ENCODE measurements at regions not wholly inside any gene's neighbourhood (a gene's known extent, or its start where the extent isn't known, plus 50 kb on each side); places are given as distances from the start of the nearest gene placed in this dataset.

GRCh38 chr14:29459969-29460560, 467.6 kb downstream of the PRKD1 start:
- no peak for DNase-seq (ENCODE audit: low spot score)

- DNase-seq (ENCODE audit: low spot score) = no peak
Measured at GRCh38 chr14:29461101-29461500, 466.5 kb downstream of the PRKD1 start.

GRCh38 chr14:29461506-29461905, 466.1 kb downstream of the PRKD1 start:
- no peak for DNase-seq (ENCODE audit: low spot score)

GRCh38 chr14:29462321-29462720, 465.3 kb downstream of the PRKD1 start:
- DNase-seq (ENCODE audit: low spot score) = no peak

GRCh38 chr14:29462772-29463171, 464.9 kb downstream of the PRKD1 start:
- no peak for DNase-seq (ENCODE audit: low spot score)

- no peak for DNase-seq (ENCODE audit: low spot score)
Measured at GRCh38 chr14:29463727-29464395, 463.8 kb downstream of the PRKD1 start.

- no peak for DNase-seq (ENCODE audit: low spot score)
Measured at GRCh38 chr14:29465095-29465494, 462.6 kb downstream of the PRKD1 start.

GRCh38 chr14:29475641-29476040, 452.0 kb downstream of the PRKD1 start:
- no peak for DNase-seq (ENCODE audit: low spot score)

GRCh38 chr14:29486132-29486531, 441.5 kb downstream of the PRKD1 start:
- DNase-seq (ENCODE audit: low spot score) = no peak

GRCh38 chr14:29489911-29490425, 437.7 kb downstream of the PRKD1 start:
- no peak for DNase-seq (ENCODE audit: low spot score)

- no peak for DNase-seq (ENCODE audit: low spot score)
Measured at GRCh38 chr14:29493849-29494248, 433.8 kb downstream of the PRKD1 start.

- no peak for DNase-seq (ENCODE audit: low spot score)
Measured at GRCh38 chr14:29494312-29494711, 433.3 kb downstream of the PRKD1 start.

- no peak for DNase-seq (ENCODE audit: low spot score)
Measured at GRCh38 chr14:29503903-29504302, 423.7 kb downstream of the PRKD1 start.

- DNase-seq (ENCODE audit: low spot score) = no peak
Measured at GRCh38 chr14:29518335-29518734, 409.3 kb downstream of the PRKD1 start.

- no peak for DNase-seq (ENCODE audit: low spot score)
Measured at GRCh38 chr14:29521526-29522137, 406.0 kb downstream of the PRKD1 start.
